ENCODE measurements at regions not wholly inside any gene's neighbourhood (a gene's known extent, or its start where the extent isn't known, plus 50 kb on each side); places are given as distances from the start of the nearest gene placed in this dataset.
A peak's percentile ranks its signal among the peaks of the same experiment; 100 is the strongest.

DNA sequence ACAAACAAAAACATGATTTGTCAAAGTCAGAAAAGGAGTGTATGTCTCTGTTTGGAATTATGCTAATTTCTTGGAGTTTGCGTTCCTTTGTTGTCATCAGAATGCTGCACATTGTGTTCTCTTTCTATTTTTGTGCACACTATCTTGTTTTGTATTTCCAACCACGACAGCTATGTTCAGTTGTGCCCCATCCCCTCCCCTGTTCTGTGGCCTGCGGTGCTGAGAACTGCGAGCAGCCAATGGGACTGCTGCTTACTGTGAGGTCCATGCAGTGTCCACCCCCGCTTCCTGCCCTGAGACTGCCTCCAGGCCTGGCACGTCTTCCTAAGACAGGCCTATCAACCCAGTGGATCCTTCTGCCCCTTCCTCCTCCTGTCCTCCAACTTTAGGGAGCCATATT lies 76.8 kb downstream of the PALM2AKAP2 start:
- H3K4me1 Mint-ChIP-seq (ENCODE audit: low read depth, unreplicated experiment) = peaks cover 14% of the 10 kb centered on the region
- Histone ChIP-seq H3K9ac (ENCODE audit: low read length) (no peak overlapping the region), H3K27me3 (ENCODE audit: insufficient read depth, low read length) (no peaks in the 10 kb centered on the region), H3K9me3 (ENCODE audit: insufficient read depth, low read depth, low read length) (no peaks in the 10 kb centered on the region), H3K79me2 (ENCODE audit: insufficient read depth, low read length) (peaks cover 64% of the 10 kb centered on the region), H3K27ac (ENCODE audit: low read depth, low read length) (no peak overlapping the region), H4K20me1 (ENCODE audit: insufficient read depth, low read length) (peaks cover 76% of the 10 kb centered on the region), H2AFZ (ENCODE audit: low read depth, low read length) (no peak overlapping the region), H3K4me1 (ENCODE audit: insufficient read depth, low read length) (no peaks in the 10 kb centered on the region), H3K36me3 (ENCODE audit: insufficient read depth, low read length) (no peaks in the 10 kb centered on the region), H3K4me3 (ENCODE audit: insufficient read depth, low read depth, low read length) (no peak overlapping the region), H3K4me2 (ENCODE audit: low read length) (no peak overlapping the region)
- H3K9me3 Mint-ChIP-seq (ENCODE audit: unreplicated experiment) = peaks cover 2% of the 10 kb centered on the region
- no peak overlapping the region for H3K27ac Mint-ChIP-seq (ENCODE audit: unreplicated experiment)
- no peaks in the 10 kb centered on the region for H3K27me3 Mint-ChIP-seq (ENCODE audit: low read depth, unreplicated experiment)
- DNase-seq (ENCODE audit: low read depth) (peak; percentile 23), FAIRE-seq (no peak)
- TF ChIP-seq EZH2 (IDR thresholded peaks at IDR 0.05; ENCODE audit: insufficient read depth, low read length) = no peak
- no peak for TF ChIP-seq CTCF (IDR thresholded peaks at IDR 0.05; ENCODE audit: insufficient read depth, low read depth, low read length)
- no peak overlapping the region for H3K4me3 Mint-ChIP-seq (ENCODE audit: unreplicated experiment)
- peaks cover 4% of the 10 kb centered on the region for H3K36me3 Mint-ChIP-seq (ENCODE audit: low read depth, unreplicated experiment)

DNA sequence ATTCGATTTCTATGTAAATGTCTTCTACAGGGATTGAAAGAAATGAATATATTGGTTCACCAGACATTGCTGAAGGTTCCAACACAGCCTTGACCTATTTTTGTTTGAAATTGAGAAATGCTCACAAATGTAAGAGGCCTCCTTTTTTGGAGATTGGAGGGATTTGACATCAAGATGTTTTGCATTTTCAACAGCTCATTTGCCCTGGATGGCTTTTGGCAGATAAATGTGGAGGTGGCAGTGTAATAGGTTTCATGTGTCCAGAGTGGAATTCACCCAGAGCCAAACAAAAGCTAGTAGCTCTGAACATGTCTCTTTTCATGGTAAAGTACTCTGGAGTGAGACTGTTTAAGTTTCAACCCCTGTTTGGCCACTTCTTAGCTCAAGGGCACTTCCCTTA lies 77.3 kb downstream of the PALM2AKAP2 start:
- Histone ChIP-seq H3K27ac (ENCODE audit: low read depth, low read length) (no peak overlapping the region), H4K20me1 (ENCODE audit: insufficient read depth, low read length) (peaks cover 78% of the 10 kb centered on the region), H3K79me2 (ENCODE audit: insufficient read depth, low read length) (peaks cover 60% of the 10 kb centered on the region), H3K4me3 (ENCODE audit: insufficient read depth, low read depth, low read length) (no peak overlapping the region), H3K4me2 (ENCODE audit: low read length) (no peak overlapping the region), H2AFZ (ENCODE audit: low read depth, low read length) (no peak overlapping the region), H3K27me3 (ENCODE audit: insufficient read depth, low read length) (no peaks in the 10 kb centered on the region), H3K9me3 (ENCODE audit: insufficient read depth, low read depth, low read length) (no peaks in the 10 kb centered on the region), H3K9ac (ENCODE audit: low read length) (no peak overlapping the region), H3K36me3 (ENCODE audit: insufficient read depth, low read length) (no peaks in the 10 kb centered on the region), H3K4me1 (ENCODE audit: insufficient read depth, low read length) (no peaks in the 10 kb centered on the region)
- no peak for FAIRE-seq
- no peaks in the 10 kb centered on the region for H3K27me3 Mint-ChIP-seq (ENCODE audit: low read depth, unreplicated experiment)
- H3K4me1 Mint-ChIP-seq (ENCODE audit: low read depth, unreplicated experiment) = peaks cover 14% of the 10 kb centered on the region
- peak; percentile 42 for DNase-seq (ENCODE audit: low read depth)
- TF ChIP-seq EZH2 (IDR thresholded peaks at IDR 0.05; ENCODE audit: insufficient read depth, low read length) (no peak), CTCF (IDR thresholded peaks at IDR 0.05; ENCODE audit: insufficient read depth, low read depth, low read length) (no peak)
- peaks cover 2% of the 10 kb centered on the region for H3K9me3 Mint-ChIP-seq (ENCODE audit: unreplicated experiment)
- H3K4me3 Mint-ChIP-seq (ENCODE audit: unreplicated experiment) = no peak overlapping the region
- H3K27ac Mint-ChIP-seq (ENCODE audit: unreplicated experiment) = no peak overlapping the region
- peaks cover 4% of the 10 kb centered on the region for H3K36me3 Mint-ChIP-seq (ENCODE audit: low read depth, unreplicated experiment)

GRCh38 chr9:109859447-109859846 lies 79.4 kb downstream of the PALM2AKAP2 start:
- TF ChIP-seq CTCF (IDR thresholded peaks at IDR 0.05; ENCODE audit: insufficient read depth, low read depth, low read length) = peak; percentile 29
- no peak for TF ChIP-seq EZH2 (IDR thresholded peaks at IDR 0.05; ENCODE audit: insufficient read depth, low read length)
- H3K27me3 Mint-ChIP-seq (ENCODE audit: low read depth, unreplicated experiment) = no peaks in the 10 kb centered on the region
- peaks cover 2% of the 10 kb centered on the region for H3K9me3 Mint-ChIP-seq (ENCODE audit: unreplicated experiment)
- Histone ChIP-seq H4K20me1 (ENCODE audit: insufficient read depth, low read length) (peaks cover 79% of the 10 kb centered on the region), H3K36me3 (ENCODE audit: insufficient read depth, low read length) (no peaks in the 10 kb centered on the region), H3K9me3 (ENCODE audit: insufficient read depth, low read depth, low read length) (no peaks in the 10 kb centered on the region), H3K4me2 (ENCODE audit: low read length) (no peak overlapping the region), H3K27me3 (ENCODE audit: insufficient read depth, low read length) (no peaks in the 10 kb centered on the region), H3K9ac (ENCODE audit: low read length) (no peak overlapping the region), H3K79me2 (ENCODE audit: insufficient read depth, low read length) (peaks cover 62% of the 10 kb centered on the region), H3K4me3 (ENCODE audit: insufficient read depth, low read depth, low read length) (no peak overlapping the region), H2AFZ (ENCODE audit: low read depth, low read length) (no peak overlapping the region), H3K27ac (ENCODE audit: low read depth, low read length) (no peak overlapping the region), H3K4me1 (ENCODE audit: insufficient read depth, low read length) (no peaks in the 10 kb centered on the region)
- H3K27ac Mint-ChIP-seq (ENCODE audit: unreplicated experiment) = no peak overlapping the region
- peaks cover 2% of the 10 kb centered on the region for H3K36me3 Mint-ChIP-seq (ENCODE audit: low read depth, unreplicated experiment)
- FAIRE-seq (no peak), DNase-seq (ENCODE audit: low read depth) (no peak)
- H3K4me1 Mint-ChIP-seq (ENCODE audit: low read depth, unreplicated experiment) = peaks cover 9% of the 10 kb centered on the region
- no peak overlapping the region for H3K4me3 Mint-ChIP-seq (ENCODE audit: unreplicated experiment)
